Nephron progenitor cell (in vitro differentiated cells): ENCODE measurements at regions not wholly inside any gene's neighbourhood (a gene's known extent, or its start where the extent isn't known, plus 50 kb on each side); places are given as distances from the start of the nearest gene placed in this dataset.

Source experiments
- DNase-seq: peaks from one replicate; pipeline ENCODE4 v3.0.0; 2021
- H3K27ac Mint-ChIP-seq: 2 replicates; pipeline ENCODE4 v1.8.0; 2021; ENCODE audit warnings: mild to moderate bottlenecking, moderate library complexity, mixed read lengths
- H3K27me3 Mint-ChIP-seq: 2 replicates; pipeline ENCODE4 v1.8.0; 2021; ENCODE audit warnings: mild to moderate bottlenecking, low read depth, mixed read lengths; ENCODE audit not compliant: poor library complexity
- H3K36me3 Mint-ChIP-seq: 2 replicates; pipeline ENCODE4 v1.8.0; 2021; ENCODE audit warnings: low read depth, mixed read lengths
- H3K4me1 Mint-ChIP-seq: 2 replicates; pipeline ENCODE4 v1.8.0; 2021; ENCODE audit warnings: mixed read lengths
- H3K4me3 Mint-ChIP-seq: 2 replicates; pipeline ENCODE4 v1.8.0; 2021; ENCODE audit warnings: mild to moderate bottlenecking, moderate library complexity, mixed read lengths
- H3K9me3 Mint-ChIP-seq: 2 replicates; pipeline ENCODE4 v1.8.0; 2021; ENCODE audit warnings: mild to moderate bottlenecking, moderate library complexity, mixed read lengths
- CTCF ChIP-seq: fragments of 200-600 bp; sonication (generic); IDR thresholded peaks from 2 replicates; pipeline ENCODE4 v1.5.0; 2021; ENCODE audit warnings: antibody characterized with exemption

- Mint-ChIP-seq H3K27me3 (no peaks in the 10 kb centered on the region), H3K27ac (no peak overlapping the region), H3K9me3 (peaks cover 11% of the 10 kb centered on the region), H3K36me3 (no peaks in the 10 kb centered on the region), H3K4me1 (peaks cover 13% of the 10 kb centered on the region), H3K4me3 (no peak overlapping the region)
- no peak for DNase-seq
- no peak for TF ChIP-seq CTCF
Measured at GRCh38 chr11:110375351-110375750, 54.4 kb upstream of the FDX1 start.

GRCh38 chr11:110376021-110376420, 53.7 kb upstream of the FDX1 start:
- no peak overlapping the region for H3K4me3 Mint-ChIP-seq
- peaks cover 11% of the 10 kb centered on the region for H3K9me3 Mint-ChIP-seq
- no peaks in the 10 kb centered on the region for H3K27me3 Mint-ChIP-seq
- DNase-seq: no peak
- no peaks in the 10 kb centered on the region for H3K36me3 Mint-ChIP-seq
- H3K4me1 Mint-ChIP-seq: peaks cover 13% of the 10 kb centered on the region
- H3K27ac Mint-ChIP-seq: no peak overlapping the region
- TF ChIP-seq CTCF: no peak

- peak; percentile 38 for DNase-seq
- no peak overlapping the region for H3K27ac Mint-ChIP-seq
- H3K27me3 Mint-ChIP-seq: no peaks in the 10 kb centered on the region
- H3K9me3 Mint-ChIP-seq: peaks cover 3% of the 10 kb centered on the region
- no peaks in the 10 kb centered on the region for H3K36me3 Mint-ChIP-seq
- peaks cover 13% of the 10 kb centered on the region for H3K4me1 Mint-ChIP-seq
- peak; percentile 84 for TF ChIP-seq CTCF
- no peak overlapping the region for H3K4me3 Mint-ChIP-seq
Measured at GRCh38 chr11:110376711-110377324, 52.9 kb upstream of the FDX1 start.

GRCh38 chr11:110377434-110377833, 52.3 kb upstream of the FDX1 start:
- no peak overlapping the region for H3K27ac Mint-ChIP-seq

GRCh38 chr11:110379261-110379660, 50.5 kb upstream of the FDX1 start:
- H3K9me3 Mint-ChIP-seq: peaks cover 5% of the 10 kb centered on the region
- H3K4me1 Mint-ChIP-seq: peaks cover 13% of the 10 kb centered on the region
- H3K36me3 Mint-ChIP-seq: no peaks in the 10 kb centered on the region
- no peak overlapping the region for H3K4me3 Mint-ChIP-seq
- H3K27me3 Mint-ChIP-seq: no peaks in the 10 kb centered on the region
- no peak overlapping the region for H3K27ac Mint-ChIP-seq
- TF ChIP-seq CTCF: no peak
- DNase-seq: no peak

More at GRCh38 chr11:110377434-110377833, 52.3 kb upstream of the FDX1 start:
- Mint-ChIP-seq H3K4me3 (no peak overlapping the region), H3K27me3 (no peaks in the 10 kb centered on the region), H3K9me3 (no peaks in the 10 kb centered on the region), H3K36me3 (no peaks in the 10 kb centered on the region), H3K4me1 (peaks cover 13% of the 10 kb centered on the region)
- TF ChIP-seq CTCF: no peak
- DNase-seq: no peak

GRCh38 chr11:110379936-110380335, 49.8 kb upstream of the FDX1 start:
- Mint-ChIP-seq H3K4me3 (no peak overlapping the region), H3K27ac (no peak overlapping the region), H3K27me3 (no peaks in the 10 kb centered on the region), H3K4me1 (peaks cover 13% of the 10 kb centered on the region), H3K36me3 (no peaks in the 10 kb centered on the region), H3K9me3 (peaks cover 7% of the 10 kb centered on the region)
- TF ChIP-seq CTCF: no peak
- no peak for DNase-seq
